ENCODE measurements at regions not wholly inside any gene's neighbourhood (a gene's known extent, or its start where the extent isn't known, plus 50 kb on each side); places are given as distances from the start of the nearest gene placed in this dataset.

DNA sequence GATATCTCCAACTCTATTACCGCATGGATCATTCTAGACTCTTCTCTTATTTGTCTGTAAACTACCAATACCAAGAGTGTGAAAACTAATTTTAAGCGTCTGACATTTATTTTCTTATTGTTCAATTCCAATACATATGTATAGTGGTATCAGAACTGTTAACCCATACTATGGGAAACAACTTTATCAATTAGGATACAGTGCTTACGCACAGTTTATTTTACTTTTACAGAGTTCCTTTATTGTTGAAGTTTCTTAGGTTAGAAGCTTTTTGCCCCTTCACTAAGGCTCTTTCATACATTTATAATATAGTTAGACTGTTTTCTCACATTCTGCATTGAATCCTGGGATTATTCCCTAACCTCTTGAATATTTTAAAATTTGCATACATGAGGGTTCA lies 198.8 kb upstream of the RGPD4 start:
- no peak for TF ChIP-seq CTCF (IDR thresholded peaks at IDR 0.05; ENCODE audit: unreplicated experiment)
- Mint-ChIP-seq H3K4me3 (ENCODE audit: low read depth, unreplicated experiment) (no peak overlapping the region), H3K4me1 (ENCODE audit: low read depth, unreplicated experiment) (no peaks in the 10 kb centered on the region), H3K36me3 (ENCODE audit: insufficient read depth, unreplicated experiment) (no peaks in the 10 kb centered on the region), H3K27me3 (ENCODE audit: unreplicated experiment) (no peaks in the 10 kb centered on the region), H3K9me3 (ENCODE audit: low read depth, unreplicated experiment) (peaks cover 13% of the 10 kb centered on the region), H3K27ac (ENCODE audit: unreplicated experiment) (no peak overlapping the region)
- CTCF ChIA-PET: no interaction called here
- DNase-seq: no peak
- no TSS peak for BruUV-seq (replicated peaks)
- intact Hi-C loops (cut with micrococcal nuclease; ENCODE audit: unreplicated experiment): no loop called here

- BruUV-seq (replicated peaks): no TSS peak
- Mint-ChIP-seq H3K4me1 (ENCODE audit: low read depth, unreplicated experiment) (no peaks in the 10 kb centered on the region), H3K4me3 (ENCODE audit: low read depth, unreplicated experiment) (no peak overlapping the region), H3K27me3 (ENCODE audit: unreplicated experiment) (no peaks in the 10 kb centered on the region), H3K27ac (ENCODE audit: unreplicated experiment) (no peak overlapping the region), H3K9me3 (ENCODE audit: low read depth, unreplicated experiment) (peaks cover 7% of the 10 kb centered on the region), H3K36me3 (ENCODE audit: insufficient read depth, unreplicated experiment) (no peaks in the 10 kb centered on the region)
- no peak for DNase-seq
- CTCF ChIA-PET: no interaction called here
- intact Hi-C loops (cut with micrococcal nuclease; ENCODE audit: unreplicated experiment): no loop called here
- no peak for TF ChIP-seq CTCF (IDR thresholded peaks at IDR 0.05; ENCODE audit: unreplicated experiment)
These were observed 193.0 kb upstream of the RGPD4 start for GRCh38 chr2:107633580-107634147.

DNA sequence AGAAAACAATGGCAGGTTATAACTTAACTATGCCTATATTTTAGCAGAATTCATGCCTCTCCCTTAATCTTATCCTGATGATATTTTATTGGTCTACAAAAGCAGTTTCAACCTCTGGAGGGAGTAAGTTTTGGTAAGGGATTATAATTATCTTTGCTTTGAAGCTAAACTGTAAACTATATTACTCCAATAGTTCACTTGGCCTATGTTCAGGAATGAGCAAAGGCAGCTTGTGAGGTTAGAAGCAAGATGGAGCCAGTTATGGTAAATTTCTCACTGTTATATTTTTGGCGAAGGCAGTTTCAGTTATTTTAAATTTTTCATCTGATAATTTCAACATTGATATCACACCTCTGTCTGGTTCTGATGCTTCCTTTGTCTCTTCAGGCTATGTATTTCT lies 192.5 kb upstream of the RGPD4 start:
- H3K27me3 Mint-ChIP-seq (ENCODE audit: unreplicated experiment): no peaks in the 10 kb centered on the region
- H3K4me1 Mint-ChIP-seq (ENCODE audit: low read depth, unreplicated experiment): no peaks in the 10 kb centered on the region
- CTCF ChIA-PET: no interaction called here
- no peaks in the 10 kb centered on the region for H3K36me3 Mint-ChIP-seq (ENCODE audit: insufficient read depth, unreplicated experiment)
- H3K27ac Mint-ChIP-seq (ENCODE audit: unreplicated experiment): no peak overlapping the region
- no peak for DNase-seq
- intact Hi-C loops (cut with micrococcal nuclease; ENCODE audit: unreplicated experiment): no loop called here
- H3K9me3 Mint-ChIP-seq (ENCODE audit: low read depth, unreplicated experiment): peaks cover 7% of the 10 kb centered on the region
- TF ChIP-seq CTCF (IDR thresholded peaks at IDR 0.05; ENCODE audit: unreplicated experiment): no peak
- no peak overlapping the region for H3K4me3 Mint-ChIP-seq (ENCODE audit: low read depth, unreplicated experiment)
- no TSS peak for BruUV-seq (replicated peaks)

DNA sequence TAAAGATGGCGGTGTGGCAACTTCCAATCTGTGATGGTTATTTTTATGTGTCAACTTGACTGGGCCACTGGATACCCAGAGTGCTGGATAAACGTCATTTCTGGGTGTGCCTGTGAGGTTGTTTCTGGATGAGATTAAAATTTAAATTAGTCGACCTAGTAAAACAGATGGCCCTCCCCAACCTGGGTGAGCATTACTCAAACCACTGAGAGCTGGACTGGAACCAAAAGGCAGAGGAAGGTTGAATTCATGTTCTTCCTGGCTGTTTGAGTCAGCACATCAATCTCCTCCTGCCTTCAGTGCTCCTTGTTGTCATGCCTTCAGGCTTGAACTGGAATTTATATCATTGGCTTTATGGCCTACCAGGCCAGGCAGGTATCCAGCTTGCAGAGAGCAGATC lies 190.8 kb upstream of the RGPD4 start:
- Mint-ChIP-seq H3K27me3 (ENCODE audit: unreplicated experiment) (no peaks in the 10 kb centered on the region), H3K27ac (ENCODE audit: unreplicated experiment) (no peak overlapping the region), H3K36me3 (ENCODE audit: insufficient read depth, unreplicated experiment) (no peaks in the 10 kb centered on the region), H3K4me1 (ENCODE audit: low read depth, unreplicated experiment) (no peaks in the 10 kb centered on the region), H3K9me3 (ENCODE audit: low read depth, unreplicated experiment) (peaks cover 4% of the 10 kb centered on the region), H3K4me3 (ENCODE audit: low read depth, unreplicated experiment) (no peak overlapping the region)
- CTCF ChIA-PET: no interaction called here
- BruUV-seq (replicated peaks): no TSS peak
- intact Hi-C loops (cut with micrococcal nuclease; ENCODE audit: unreplicated experiment): no loop called here
- TF ChIP-seq CTCF (IDR thresholded peaks at IDR 0.05; ENCODE audit: unreplicated experiment): no peak
- DNase-seq: no peak
